Peyer's patch (tissue), 4 donors: ENCODE measurements at regions not wholly inside any gene's neighbourhood (a gene's known extent, or its start where the extent isn't known, plus 50 kb on each side); places are given as distances from the start of the nearest gene placed in this dataset.

Experiments used
- DNase-seq, 3 donors: peaks; one replicate each; pipeline ENCODE4 v3.0.0-alpha.2; 2017 to 2019
- H3K27ac ChIP-seq, 4 donors: fragments of 200-600 bp; sonication (generic); one replicate each; pipeline ENCODE4 v1.5.1; 2016 to 2019
- H3K27me3 ChIP-seq, 2 donors: fragments of 200-600 bp; sonication (generic); one replicate each; pipeline ENCODE4 v1.5.1; 2019
- H3K36me3 ChIP-seq, 3 donors: fragments of 200-600 bp; sonication (generic); one replicate each; pipeline ENCODE4 v1.5.1; 2016 to 2019
- H3K4me1 ChIP-seq, 4 donors: fragments of 200-600 bp; sonication (generic); one replicate each; pipeline ENCODE4 v1.5.1; 2016 to 2019
- H3K4me3 ChIP-seq, 4 donors: fragments of 200-600 bp; sonication (generic); 1 replicate in 3 of 4; 2 replicates in 1 of 4; pipeline ENCODE4 v1.5.1; 2016 to 2019; ENCODE audit warnings: mild to moderate bottlenecking in 1 of 4
- H3K9me3 ChIP-seq, 4 donors: fragments of 200-600 bp; sonication (generic); one replicate each; pipeline ENCODE4 v1.5.1; 2016 to 2019; ENCODE audit warnings: mild to moderate bottlenecking in 1 of 4
- CTCF ChIP-seq, 6 experiments: fragments of 450-650 bp in 4 of 6; fragments of 200-600 bp in 2 of 6; sonication (generic) in 1 of 6; IDR thresholded peaks; one replicate each; pipeline ENCODE4 v1.5.1; 2017 to 2019; ENCODE audit warnings: antibody characterized with exemption in 6 of 6, mild to moderate bottlenecking in 3 of 6, moderate library complexity in 1 of 6
- POLR2A ChIP-seq, 2 donors: fragments of 450-650 bp; IDR thresholded peaks; one replicate each; pipeline ENCODE4 v1.5.1; 2017; ENCODE audit warnings: antibody characterized with exemption in 2 of 2, mild to moderate bottlenecking in 2 of 2, moderate library complexity in 2 of 2

- no peak for TF ChIP-seq POLR2A (IDR thresholded peaks at IDR 0.05)
- peaks cover 0 to 7% (median 0%) of the 10 kb centered on the region in 4 donors for H3K9me3 ChIP-seq
- DNase-seq = no peak
These were observed 2414.1 kb downstream of the TP53TG3F start for GRCh38 chr16:35873472-35873871.

GRCh38 chr16:35881654-35882053 lies 2422.2 kb downstream of the TP53TG3F start:
- peaks cover 0 to 4% (median 0%) of the 10 kb centered on the region in 4 donors for H3K9me3 ChIP-seq
- H3K27me3 ChIP-seq = no peaks in the 10 kb centered on the region
- DNase-seq = no peak
- TF ChIP-seq POLR2A (IDR thresholded peaks at IDR 0.05) (no peak), CTCF (IDR thresholded peaks at IDR 0.05) (no peak)
- H3K4me1 ChIP-seq = no peaks in the 10 kb centered on the region
- no peak overlapping the region for H3K4me3 ChIP-seq
- H3K36me3 ChIP-seq = no peaks in the 10 kb centered on the region
- no peak overlapping the region for H3K27ac ChIP-seq

More at GRCh38 chr16:35873472-35873871, 2414.1 kb downstream of the TP53TG3F start:
- Histone ChIP-seq H3K27ac (no peak overlapping the region), H3K4me3 (no peak overlapping the region), H3K36me3 (no peaks in the 10 kb centered on the region), H3K4me1 (no peaks in the 10 kb centered on the region), H3K27me3 (no peaks in the 10 kb centered on the region)

- Histone ChIP-seq H3K36me3 (no peaks in the 10 kb centered on the region), H3K4me1 (no peaks in the 10 kb centered on the region), H3K9me3 (peaks cover 0 to 2% (median 0%) of the 10 kb centered on the region in 4 donors), H3K27ac (no peak overlapping the region), H3K27me3 (no peaks in the 10 kb centered on the region), H3K4me3 (no peak overlapping the region)
- no peak for DNase-seq
- TF ChIP-seq CTCF (IDR thresholded peaks at IDR 0.05) = no peak
- TF ChIP-seq POLR2A (IDR thresholded peaks at IDR 0.05) = no peak
These were observed 2447.0 kb downstream of the TP53TG3F start for GRCh38 chr16:35906440-35906839.

- no peaks in the 10 kb centered on the region for H3K36me3 ChIP-seq
- H3K4me1 ChIP-seq = no peaks in the 10 kb centered on the region
- H3K4me3 ChIP-seq = no peak overlapping the region
- no peaks in the 10 kb centered on the region for H3K27me3 ChIP-seq
- H3K9me3 ChIP-seq = peaks cover 0 to 2% (median 0%) of the 10 kb centered on the region in 4 donors
- no peak for DNase-seq
- H3K27ac ChIP-seq = no peak overlapping the region
- TF ChIP-seq CTCF (IDR thresholded peaks at IDR 0.05) (no peak), POLR2A (IDR thresholded peaks at IDR 0.05) (no peak)
These were observed 2448.7 kb downstream of the TP53TG3F start for GRCh38 chr16:35908152-35908551.

GRCh38 chr16:35908942-35909341 lies 2449.5 kb downstream of the TP53TG3F start:
- Histone ChIP-seq H3K27me3 (no peaks in the 10 kb centered on the region), H3K9me3 (peaks cover 0 to 2% (median 0%) of the 10 kb centered on the region in 4 donors), H3K27ac (no peak overlapping the region), H3K4me3 (no peak overlapping the region), H3K4me1 (no peaks in the 10 kb centered on the region), H3K36me3 (no peaks in the 10 kb centered on the region)
- no peak for DNase-seq
- TF ChIP-seq POLR2A (IDR thresholded peaks at IDR 0.05) = no peak
- TF ChIP-seq CTCF (IDR thresholded peaks at IDR 0.05) = peak in 1 of 6 experiments; percentile 21

- Histone ChIP-seq H3K4me3 (no peak overlapping the region), H3K27ac (no peak overlapping the region), H3K4me1 (no peaks in the 10 kb centered on the region), H3K9me3 (peaks cover 0 to 2% (median 0%) of the 10 kb centered on the region in 4 donors), H3K27me3 (no peaks in the 10 kb centered on the region), H3K36me3 (no peaks in the 10 kb centered on the region)
- no peak for DNase-seq
- TF ChIP-seq POLR2A (IDR thresholded peaks at IDR 0.05) (no peak), CTCF (IDR thresholded peaks at IDR 0.05) (no peak)
These were observed 2450.0 kb downstream of the TP53TG3F start for GRCh38 chr16:35909351-35909954.
